Dedifferentiated amniotic fluid mesenchymal stem cell (primary cell): ENCODE measurements at regions not wholly inside any gene's neighbourhood (a gene's known extent, or its start where the extent isn't known, plus 50 kb on each side); places are given as distances from the start of the nearest gene placed in this dataset.
A peak's percentile ranks its signal among the peaks of the same experiment; 100 is the strongest.
"Not testable (repeated sequence)": the region's sequence is repeated elsewhere in the genome, so short reads cannot be mapped to it uniquely, and the experiment has no call there.

Experiments used
- DNase-seq: peaks from one replicate; pipeline ENCODE4 v3.0.0-alpha.2; 2016; ENCODE audit errors: extremely low spot score

- not testable (repeated sequence) for DNase-seq
Measured at GRCh38 chr17:30712859-30713258, 111.6 kb downstream of the CRLF3 start.

- DNase-seq, result not testable (repeated sequence)
Measured at GRCh38 chr17:30711626-30712507, 112.6 kb downstream of the CRLF3 start.

GRCh38 chr17:30711176-30711575, 113.3 kb downstream of the CRLF3 start:
- DNase-seq, result not testable (repeated sequence)

DNA sequence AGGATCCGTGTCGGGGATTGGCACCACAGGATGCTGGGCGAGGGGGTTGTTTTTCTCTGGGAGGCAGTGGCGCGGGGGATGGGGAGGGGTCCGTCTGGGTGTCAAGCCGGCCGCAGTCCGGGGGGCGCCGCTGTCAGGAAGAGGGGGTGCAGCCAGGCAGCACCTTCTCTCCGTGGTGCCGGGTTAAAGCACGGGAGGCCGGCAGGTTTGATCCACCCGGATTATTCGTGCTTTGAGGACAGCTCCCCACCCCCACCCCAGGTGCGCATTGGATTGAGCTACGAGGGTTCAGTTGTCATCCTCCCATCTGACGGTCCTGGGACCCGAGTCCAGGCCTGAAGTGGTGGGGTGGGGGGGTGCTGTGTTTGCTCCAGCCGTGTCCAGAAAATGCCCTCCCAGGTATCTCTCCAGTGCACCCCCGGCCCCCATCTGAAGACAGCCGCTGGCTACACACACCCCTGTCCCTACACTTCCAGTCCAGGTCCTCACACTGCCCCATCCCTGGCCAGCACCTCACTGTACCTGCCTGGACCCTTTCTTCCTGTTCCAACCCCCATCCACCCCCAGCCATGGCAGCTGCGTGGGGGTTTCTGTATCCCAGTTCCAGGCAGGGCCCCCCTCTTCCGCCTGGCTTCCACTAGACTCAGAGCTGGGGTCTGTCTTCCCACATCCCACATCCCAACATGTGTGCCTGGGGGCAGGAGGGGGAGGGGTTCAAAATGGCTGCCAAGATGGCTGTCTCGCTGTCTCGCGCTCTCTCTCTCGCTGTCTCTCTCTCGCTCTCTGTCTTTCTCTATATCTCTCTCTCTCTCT, 114.0 kb downstream of the CRLF3 start:
- DNase-seq, result not testable (repeated sequence)

DNA sequence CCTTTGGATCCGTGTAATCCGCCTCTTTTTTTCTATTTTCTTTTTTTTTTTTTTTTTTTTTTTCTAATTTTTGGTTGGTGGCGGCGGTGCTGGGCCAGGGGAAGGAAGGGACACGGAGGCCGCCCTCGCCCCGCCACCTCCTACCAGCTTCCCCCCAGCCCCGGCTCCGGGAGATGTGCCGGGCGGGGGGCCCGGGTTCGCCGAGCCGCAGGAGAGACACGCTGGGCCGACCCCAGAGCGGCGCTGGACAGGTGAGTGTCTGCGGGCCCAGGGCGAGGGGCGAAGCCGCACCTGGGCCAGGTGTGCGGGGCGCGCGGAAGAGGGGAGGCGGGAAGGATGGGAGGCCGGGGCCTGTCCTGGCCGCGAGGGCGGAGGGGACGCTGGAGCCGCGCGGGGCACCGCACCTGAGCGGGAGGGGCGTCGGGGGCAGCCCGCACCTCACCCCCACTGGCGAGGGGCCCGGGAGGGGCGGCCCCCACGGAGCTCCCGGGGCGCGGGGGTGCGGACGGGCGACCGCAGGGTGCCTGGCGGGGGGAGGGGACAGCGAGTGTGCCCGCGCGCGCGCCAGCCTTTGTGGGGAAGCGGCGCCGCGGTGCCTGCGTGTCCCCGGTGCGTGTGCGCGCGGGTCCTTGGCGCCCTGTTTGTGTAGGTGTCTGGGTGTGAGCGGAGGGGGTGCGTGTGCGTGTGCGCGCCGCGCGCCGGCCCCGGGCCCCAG, 114.8 kb downstream of the CRLF3 start:
- not testable (repeated sequence) for DNase-seq

DNA sequence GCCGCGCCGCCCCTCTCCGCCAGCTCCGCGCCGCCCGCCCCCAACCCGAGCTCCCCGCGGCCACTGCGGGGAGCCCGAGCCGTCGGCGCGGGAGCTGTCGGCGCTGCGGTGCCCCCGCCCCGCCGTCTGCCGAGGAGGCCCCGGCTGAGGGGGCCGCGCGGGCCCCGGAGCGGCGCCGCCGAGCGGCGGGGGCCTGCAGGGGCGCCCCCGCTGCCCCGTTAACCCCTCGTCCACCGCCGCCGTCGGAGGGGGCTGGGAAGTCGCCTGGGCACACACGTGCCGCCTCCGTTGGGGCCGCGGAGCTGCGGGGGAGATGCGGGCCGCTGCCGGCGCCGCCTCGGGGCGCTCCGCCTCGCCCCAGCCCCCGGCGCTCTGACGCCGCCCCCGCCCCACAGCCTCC, 115.4 kb downstream of the CRLF3 start:
- not testable (repeated sequence) for DNase-seq

DNA sequence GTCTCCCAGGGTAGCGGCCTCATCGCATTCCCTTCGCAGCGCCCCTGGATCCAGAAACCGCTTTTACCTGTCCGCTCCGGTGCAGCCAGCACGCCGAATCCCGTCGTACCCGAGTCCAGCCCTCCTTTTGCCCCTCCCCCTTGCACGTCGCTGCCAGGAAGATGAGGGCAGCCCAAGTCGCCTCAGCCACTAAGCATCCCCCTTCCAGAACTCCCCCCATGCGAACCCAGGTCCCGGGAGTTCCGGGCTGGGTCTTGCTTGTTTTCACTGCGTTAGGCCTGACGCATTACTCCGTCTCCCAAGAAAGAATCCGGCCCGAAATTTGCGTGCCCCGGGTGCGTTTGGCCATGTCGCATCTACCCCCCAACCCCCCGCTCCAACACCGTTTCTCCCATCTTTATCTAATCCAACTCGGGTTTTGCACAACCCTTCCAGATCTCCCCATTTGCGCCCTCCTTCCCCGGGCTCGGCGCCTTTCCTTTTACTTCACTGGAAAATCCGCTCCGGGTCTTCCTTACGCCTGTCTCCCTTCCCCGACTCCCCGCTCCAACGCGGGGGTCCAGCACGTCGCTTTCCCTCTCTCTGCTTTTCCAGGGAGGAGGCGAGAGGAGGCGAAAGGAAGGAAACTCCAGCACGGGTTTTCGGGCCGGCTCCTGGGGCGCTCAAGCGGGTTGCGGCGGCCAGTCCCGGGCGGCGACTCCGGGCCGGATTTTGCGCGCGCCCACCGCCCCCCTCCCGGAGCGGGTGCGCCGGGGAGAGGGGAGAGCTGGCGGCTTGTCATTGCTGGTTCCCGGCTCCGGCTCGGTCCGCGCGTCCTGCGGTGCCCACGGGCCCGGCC, 116.0 kb downstream of the CRLF3 start:
- DNase-seq, result peak; percentile 95

- DNase-seq, result not testable (repeated sequence)
Measured at GRCh38 chr17:30707724-30708240, 116.7 kb downstream of the CRLF3 start.

GRCh38 chr17:30706461-30707335, 117.8 kb downstream of the CRLF3 start:
- DNase-seq, result not testable (repeated sequence)

GRCh38 chr17:30706004-30706403, 118.5 kb downstream of the CRLF3 start:
- DNase-seq, result not testable (repeated sequence)

- no peak for DNase-seq
Measured at GRCh38 chr17:30701498-30701989, 122.9 kb downstream of the CRLF3 start.

DNA sequence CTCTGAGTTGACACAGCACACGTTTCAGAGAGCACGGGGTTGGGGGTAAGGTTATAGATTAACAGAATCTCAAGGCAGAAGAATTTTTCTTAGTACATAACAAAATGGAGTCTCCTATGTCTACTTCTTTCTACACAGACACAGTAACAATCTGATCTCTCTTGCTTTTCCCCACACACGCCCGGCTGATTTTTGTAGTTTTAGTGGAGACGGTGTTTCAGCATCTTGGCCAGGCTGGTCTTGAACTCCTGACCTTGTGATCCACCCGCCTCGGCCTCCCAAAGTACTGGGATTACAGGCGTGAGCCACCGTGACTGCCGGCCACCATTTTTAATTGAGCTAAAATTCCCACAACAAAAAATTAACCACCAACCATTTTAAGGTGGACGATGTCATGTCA, 123.7 kb downstream of the CRLF3 start:
- not testable (repeated sequence) for DNase-seq

DNA sequence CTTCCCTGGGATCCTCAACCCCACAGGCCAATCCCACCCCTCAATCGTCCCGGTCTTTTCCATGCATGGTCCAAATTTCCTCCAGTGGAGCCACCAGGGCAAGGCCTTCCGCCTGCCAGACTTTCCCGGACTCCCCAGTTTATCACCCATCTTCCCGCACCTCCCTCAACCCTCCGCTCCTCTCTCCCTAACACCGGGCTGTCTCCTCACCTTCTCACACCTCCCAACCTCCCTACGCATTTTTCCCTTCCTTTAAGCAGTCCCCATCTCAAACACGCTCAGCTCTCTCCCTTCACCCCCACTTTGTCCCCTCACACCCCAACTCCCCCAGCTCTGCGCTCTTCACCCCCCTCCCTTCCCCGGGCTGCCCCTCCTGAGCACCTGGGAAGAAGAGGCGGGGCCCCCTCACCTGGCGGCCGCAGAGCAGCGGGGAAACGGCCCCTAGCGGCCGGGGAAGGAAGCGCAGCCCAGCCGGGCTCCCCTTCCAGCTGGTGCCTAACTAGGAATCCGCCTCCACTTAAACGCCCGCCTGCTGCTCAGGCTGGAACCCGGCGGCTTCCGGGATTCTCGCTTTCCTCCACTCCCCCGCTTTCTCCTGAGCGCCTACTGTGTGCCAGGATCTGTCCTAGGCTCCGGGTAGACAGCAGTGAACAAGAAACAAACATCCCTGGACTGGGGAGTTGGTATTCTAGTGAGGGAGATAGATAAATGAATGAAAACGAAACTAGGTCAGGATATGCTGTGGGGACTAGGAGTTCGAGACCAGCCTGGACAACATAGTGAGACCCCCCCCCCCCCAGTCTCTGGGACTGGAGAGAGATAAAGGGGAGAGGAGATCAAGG, 126.7 kb downstream of the CRLF3 start:
- not testable (repeated sequence) for DNase-seq

DNA sequence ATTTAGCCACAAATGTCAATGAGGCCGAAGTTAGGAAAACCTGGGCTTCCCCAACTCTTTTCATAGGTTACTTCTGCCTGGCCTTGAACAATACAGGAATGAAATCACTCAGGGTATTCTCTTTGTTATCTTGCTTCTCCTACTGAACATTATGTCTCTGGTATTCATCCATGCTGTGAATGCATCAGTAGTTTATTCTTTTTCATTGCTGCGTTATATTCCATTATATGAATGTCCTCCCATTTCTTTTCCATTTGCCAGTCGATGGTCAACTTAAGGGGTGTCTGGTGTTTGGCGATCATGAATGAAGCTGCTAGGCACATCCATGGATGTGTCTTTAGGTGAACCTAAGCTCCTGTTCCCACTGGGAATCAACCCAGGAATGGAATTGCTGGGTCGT, 128.3 kb downstream of the CRLF3 start:
- no peak for DNase-seq

- DNase-seq, result not testable (repeated sequence)
Measured at GRCh38 chr17:30695265-30695811, 129.2 kb downstream of the CRLF3 start.

DNA sequence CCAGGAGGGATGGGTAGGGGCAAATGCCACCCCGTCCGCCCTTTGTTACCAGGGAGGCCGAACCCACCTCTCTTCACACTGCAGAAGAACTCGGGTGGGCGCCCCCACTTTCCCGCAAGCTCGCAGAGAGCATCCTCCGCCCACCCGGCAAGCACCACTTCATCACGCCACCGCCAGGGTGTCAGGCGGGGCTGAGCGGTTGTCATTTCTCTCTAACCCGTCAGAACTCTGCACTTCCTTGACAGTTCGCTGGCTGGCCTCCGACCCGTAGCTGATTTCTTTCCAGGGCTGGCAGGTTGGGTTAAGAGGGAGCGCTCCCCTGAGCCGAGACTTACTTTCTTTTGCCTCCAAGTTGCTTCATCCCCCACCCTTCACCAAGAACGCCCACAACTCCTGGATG, 130.7 kb downstream of the CRLF3 start:
- not testable (repeated sequence) for DNase-seq

- not testable (repeated sequence) for DNase-seq
Measured at GRCh38 chr17:30689266-30690000, 135.1 kb downstream of the CRLF3 start.
